HG03103 (cell line): ENCODE measurements at regions not wholly inside any gene's neighbourhood (a gene's known extent, or its start where the extent isn't known, plus 50 kb on each side); places are given as distances from the start of the nearest gene placed in this dataset.

Experiments
- ATAC-seq: cut with Tn5 transposase; IDR thresholded peaks from one replicate; pipeline ENCODE4 v1.9.1; 2021; ENCODE audit warnings: low read depth; ENCODE audit not compliant: unreplicated experiment

- no peak for ATAC-seq
Observed at GRCh38 chr2:41890341-41890740, 157.5 kb upstream of the PKDCC start.

DNA sequence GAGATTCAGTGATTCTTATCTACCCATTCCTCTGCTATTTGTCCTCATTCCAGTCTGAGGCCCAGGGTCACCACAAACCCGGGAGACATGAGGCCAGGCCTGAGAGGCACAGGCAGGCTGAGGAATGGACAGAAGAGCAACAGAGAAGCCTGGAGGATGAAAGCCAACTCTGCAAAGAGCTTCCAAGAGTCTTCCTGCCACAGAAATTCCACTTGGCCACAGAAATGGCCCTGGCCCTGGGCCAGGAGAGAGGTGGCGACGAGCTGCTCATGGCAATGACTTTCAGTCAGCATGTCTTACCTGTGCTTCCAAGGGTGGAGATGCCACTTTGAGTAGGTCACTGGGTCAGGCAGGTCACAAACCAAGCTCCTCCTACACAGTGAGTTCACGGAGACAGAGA lies 155.3 kb upstream of the PKDCC start:
- ATAC-seq, result no peak

DNA sequence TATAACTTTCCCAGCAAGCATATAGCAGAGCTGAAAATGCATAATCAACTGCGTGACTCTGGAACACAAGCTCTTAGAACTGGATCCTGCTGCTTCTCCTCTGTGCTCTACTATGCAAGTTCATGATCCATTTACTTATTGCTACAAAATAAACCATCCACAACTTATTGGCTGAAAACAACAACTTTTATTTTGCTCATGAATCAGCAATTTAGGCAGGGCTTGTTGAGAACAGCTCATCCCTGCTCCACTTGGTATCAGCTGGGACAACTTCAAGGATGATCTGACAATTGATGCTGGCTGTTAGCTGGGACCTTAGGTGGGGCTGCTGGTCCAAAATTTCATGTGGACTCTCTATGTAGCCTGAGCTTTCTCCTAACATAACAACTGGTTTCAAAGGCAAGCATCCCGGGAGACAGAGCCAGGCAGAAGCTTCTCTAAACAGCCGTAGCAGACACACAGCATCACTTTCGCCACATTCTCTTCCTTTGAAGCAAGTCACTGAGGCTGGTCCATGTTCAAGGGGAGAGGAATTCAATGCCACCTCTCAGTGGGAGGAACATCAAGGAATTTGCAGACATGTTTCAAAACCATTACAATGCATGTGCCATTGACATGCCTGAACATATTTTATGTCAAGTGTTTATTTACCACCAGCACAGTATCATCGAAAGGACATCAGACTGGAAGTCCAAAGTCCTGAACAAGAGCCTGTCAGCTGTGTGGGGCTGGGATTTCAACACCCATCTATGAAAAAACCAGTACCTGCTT lies 153.1 kb upstream of the PKDCC start:
- ATAC-seq, result no peak

DNA sequence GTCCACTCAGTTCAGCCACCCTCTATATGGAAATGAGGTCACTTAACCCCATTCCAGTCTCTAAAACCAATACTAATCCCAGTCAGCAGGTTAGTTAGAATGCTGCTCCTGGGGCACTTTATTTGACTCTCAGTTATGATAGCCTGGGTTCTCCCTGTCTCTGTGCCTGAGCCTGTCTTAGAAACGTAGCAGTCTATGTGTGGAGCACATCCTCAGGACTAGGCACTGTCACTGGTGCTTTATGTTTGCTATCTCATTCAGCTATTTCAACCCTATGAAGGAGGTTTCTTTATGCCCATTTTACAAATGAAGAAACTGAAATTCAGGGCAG lies 152.5 kb upstream of the PKDCC start:
- no peak for ATAC-seq

DNA sequence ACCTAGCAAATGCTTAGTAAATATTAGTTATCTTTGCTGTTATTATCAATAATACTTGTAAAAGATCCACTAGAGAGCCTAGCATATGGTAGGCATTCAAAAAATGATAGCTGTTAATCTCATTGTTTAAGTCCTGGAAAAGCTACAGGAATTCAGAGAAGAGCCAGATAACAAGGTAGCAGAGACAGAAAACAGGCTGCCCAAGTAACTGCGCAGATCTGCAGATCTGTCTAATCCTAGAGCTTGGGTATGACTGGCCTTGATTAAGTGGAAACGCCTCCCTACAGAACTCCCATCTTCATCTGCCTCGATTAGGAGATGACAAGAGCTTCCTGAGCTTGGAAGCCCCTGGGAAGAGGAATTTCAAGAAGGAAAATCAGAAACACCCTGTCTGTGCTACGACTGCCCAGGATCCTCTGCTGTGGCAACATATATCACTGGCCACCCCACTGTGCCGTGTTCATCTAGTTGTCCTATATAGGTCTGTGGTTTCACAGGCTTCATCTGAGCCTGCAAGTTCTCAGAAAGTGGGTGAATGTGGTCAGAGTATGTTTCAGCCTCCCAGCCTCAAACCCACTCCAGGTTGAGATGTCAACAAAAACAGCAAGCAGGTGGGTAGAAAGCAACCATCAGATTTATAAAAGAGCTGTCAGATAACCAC lies 151.5 kb upstream of the PKDCC start:
- peak; percentile 92 for ATAC-seq

DNA sequence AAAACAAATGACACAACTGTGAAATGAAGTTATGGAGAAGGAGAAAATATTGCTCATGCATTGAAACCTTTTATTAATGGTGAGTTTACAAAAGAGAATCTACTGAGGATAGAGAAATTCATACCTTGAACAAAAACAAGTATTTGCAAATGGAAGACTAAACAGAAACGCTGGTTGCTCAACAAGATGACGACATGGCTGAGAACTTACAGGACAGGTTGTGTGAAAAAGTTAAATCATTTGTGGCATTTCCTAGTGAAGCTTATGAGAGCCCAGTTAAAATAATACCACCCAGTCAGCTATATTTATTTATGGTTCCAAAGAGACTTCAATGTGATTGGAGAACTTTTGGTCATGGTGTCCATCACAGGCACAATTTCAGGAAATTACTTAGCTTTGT lies 148.6 kb upstream of the PKDCC start:
- no peak for ATAC-seq

DNA sequence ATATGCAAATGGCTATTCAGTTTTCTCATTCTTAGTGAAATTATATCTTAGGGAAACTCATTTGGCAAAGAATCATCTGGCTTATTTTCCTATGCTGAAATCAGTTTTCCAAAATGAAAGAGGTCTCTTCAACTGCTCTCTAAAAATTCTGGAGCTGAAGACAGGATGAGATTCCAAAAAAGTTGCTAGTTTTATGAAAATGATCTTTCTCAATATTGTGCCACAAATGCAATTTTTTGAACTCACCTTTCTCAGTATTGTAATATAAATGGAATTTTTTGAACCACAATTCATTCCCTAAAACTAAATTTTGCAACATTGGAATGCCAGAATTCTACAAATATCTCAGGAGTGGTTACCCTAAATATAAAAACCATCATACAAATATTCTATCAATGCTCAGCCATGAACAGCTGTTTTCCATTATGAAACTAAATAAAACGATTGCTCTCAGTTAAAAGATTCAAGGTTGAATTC lies 147.7 kb upstream of the PKDCC start:
- ATAC-seq, result no peak

GRCh38 chr2:41902897-41903296 lies 144.9 kb upstream of the PKDCC start:
- ATAC-seq, result no peak

DNA sequence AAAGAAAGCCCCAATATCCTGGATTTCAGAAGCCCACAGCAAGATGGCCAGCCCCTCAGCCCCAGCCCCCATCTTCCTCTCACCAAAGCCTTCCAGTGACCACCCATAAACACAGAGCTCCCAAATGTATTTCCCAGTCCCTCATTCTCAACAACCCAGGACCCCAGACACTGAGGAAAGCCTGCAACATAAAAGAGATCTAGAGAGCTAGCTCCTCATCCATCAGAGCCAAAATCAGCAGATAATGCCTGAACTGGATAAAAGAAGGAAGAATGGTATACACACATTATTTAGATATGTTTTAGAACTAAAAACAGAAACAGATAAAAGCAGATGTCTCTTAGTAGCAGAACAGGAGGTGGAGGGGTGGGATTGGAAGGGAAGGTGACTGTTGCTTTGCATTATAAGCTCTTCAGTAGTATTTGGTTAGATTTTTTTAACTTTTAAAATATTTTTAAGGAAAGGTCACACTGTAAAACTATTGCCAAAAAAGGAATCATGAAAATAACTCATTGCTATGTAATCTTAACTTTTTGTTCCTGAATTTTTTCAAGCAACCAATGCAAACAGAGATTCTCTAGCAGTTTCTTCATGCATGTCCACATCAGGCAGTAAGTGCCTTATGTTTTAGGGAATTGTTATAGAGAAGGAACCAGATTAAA lies 144.2 kb upstream of the PKDCC start:
- ATAC-seq, result no peak

GRCh38 chr2:41904459-41904858 lies 143.4 kb upstream of the PKDCC start:
- ATAC-seq, result no peak

DNA sequence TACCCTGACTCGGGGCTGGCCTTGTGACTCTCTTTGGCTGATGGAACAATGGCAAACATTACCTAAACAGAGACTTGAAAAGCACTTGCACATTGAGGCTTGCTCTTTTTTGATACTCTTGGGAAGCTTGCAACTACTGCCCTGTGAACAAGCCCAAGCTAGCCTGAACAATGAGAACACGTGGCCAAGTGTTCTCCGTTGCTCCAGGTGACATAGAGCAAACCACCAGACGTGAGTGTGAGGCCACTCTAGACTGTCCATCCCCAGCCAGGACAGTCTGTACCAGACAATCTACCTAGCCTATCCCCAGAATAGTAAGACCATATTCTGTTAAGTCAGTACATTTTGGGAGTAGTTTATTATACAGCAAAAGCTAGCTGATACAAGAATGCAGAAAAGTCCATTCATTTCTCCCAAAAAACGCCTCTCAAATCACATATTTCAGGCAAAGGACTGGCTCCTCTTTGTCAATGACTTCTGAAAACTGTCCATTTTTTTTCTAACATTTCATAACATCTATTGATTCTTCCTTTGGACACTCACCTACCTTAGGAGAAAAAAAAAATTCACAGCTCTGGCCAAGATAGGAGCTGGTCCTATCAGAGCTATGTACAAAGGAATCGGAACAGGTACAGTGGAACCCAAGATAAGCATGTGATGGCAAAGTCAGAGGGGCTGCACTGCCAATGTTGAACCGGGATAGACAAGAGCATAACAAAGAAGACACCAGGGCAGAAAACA lies 142.1 kb upstream of the PKDCC start:
- ATAC-seq, result no peak

GRCh38 chr2:41906338-41906725 lies 141.5 kb upstream of the PKDCC start:
- ATAC-seq, result no peak

DNA sequence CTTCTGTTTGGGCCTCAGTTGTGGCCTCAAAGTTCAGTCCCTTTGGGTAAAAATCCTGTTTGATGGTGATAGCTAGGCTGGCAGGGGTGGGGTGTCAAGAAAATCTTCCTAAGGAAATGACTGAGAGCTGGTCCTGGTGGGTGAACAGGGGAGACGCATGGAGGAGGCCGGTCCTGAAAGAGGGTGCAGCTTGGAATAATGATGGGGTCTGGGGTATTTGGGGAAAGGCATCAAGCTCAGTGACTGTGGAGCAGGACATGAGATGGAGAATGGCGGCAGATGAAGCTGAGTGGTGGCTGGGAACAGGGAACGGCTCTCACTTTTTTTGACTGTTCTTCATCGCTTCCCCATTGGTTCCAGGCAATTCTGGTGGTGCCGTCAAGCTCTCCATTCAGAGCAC lies 140.7 kb upstream of the PKDCC start:
- ATAC-seq, result no peak

- no peak for ATAC-seq
Observed at GRCh38 chr2:41907771-41908207, 140.0 kb upstream of the PKDCC start.

- ATAC-seq, result no peak
Observed at GRCh38 chr2:41908349-41908748, 139.5 kb upstream of the PKDCC start.

- ATAC-seq, result no peak
Observed at GRCh38 chr2:41909584-41909983, 138.2 kb upstream of the PKDCC start.

- no peak for ATAC-seq
Observed at GRCh38 chr2:41910126-41910525, 137.7 kb upstream of the PKDCC start.

- no peak for ATAC-seq
Observed at GRCh38 chr2:41911033-41911432, 136.8 kb upstream of the PKDCC start.

GRCh38 chr2:41912337-41912736 lies 135.5 kb upstream of the PKDCC start:
- ATAC-seq, result no peak

GRCh38 chr2:41912776-41913175 lies 135.0 kb upstream of the PKDCC start:
- no peak for ATAC-seq

GRCh38 chr2:41913311-41913710 lies 134.5 kb upstream of the PKDCC start:
- ATAC-seq, result no peak
